Transverse colon (tissue), 4 donors: ENCODE measurements at regions not wholly inside any gene's neighbourhood (a gene's known extent, or its start where the extent isn't known, plus 50 kb on each side); places are given as distances from the start of the nearest gene placed in this dataset.

Experiments used
- DNase-seq: peaks from one replicate; pipeline ENCODE4 v3.0.0-alpha.2; 2019
- H3K27ac ChIP-seq, 4 donors: fragments of 200-600 bp; sonication (generic); 2 replicates each; pipeline ENCODE4 v1.5.1; 2016 to 2018; ENCODE audit warnings: inconsistent platforms in 4 of 4
- H3K27me3 ChIP-seq: fragments of 200-600 bp; sonication (generic); 2 replicates; pipeline ENCODE4 v1.5.1; 2017; ENCODE audit warnings: inconsistent platforms
- H3K36me3 ChIP-seq, 4 donors: fragments of 200-600 bp; sonication (generic); 2 replicates each; pipeline ENCODE4 v1.5.1; 2017 to 2019; ENCODE audit warnings: inconsistent platforms in 4 of 4
- H3K4me1 ChIP-seq, 4 donors: fragments of 200-600 bp; sonication (generic); 2 replicates each; pipeline ENCODE4 v1.5.1; 2017 to 2020; ENCODE audit warnings: inconsistent platforms in 4 of 4
- H3K4me3 ChIP-seq, 4 donors: fragments of 200-600 bp; sonication (generic); 1 replicate in 1 of 4; 2 replicates in 3 of 4; pipeline versions ENCODE4 v1.5.1 to v1.6.1; 2017 to 2019; ENCODE audit warnings: inconsistent platforms in 4 of 4
- H3K9me3 ChIP-seq, 2 donors: fragments of 200-600 bp; sonication (generic); 2 replicates each; pipeline ENCODE4 v1.5.1; 2017 to 2019; ENCODE audit warnings: inconsistent platforms in 2 of 2
- EP300 ChIP-seq: sonication (generic); formaldehyde crosslinking; IDR thresholded peaks from one replicate; pipeline ENCODE4 v1.6.1; 2017; ENCODE audit warnings: antibody characterized with exemption, low read depth
- POLR2A ChIP-seq: fragments of 450-650 bp; IDR thresholded peaks from one replicate; pipeline ENCODE4 v1.6.1; 2016; ENCODE audit warnings: antibody characterized with exemption, mild to moderate bottlenecking, moderate library complexity
- POLR2AphosphoS5 ChIP-seq, 3 donors: sonication (generic); formaldehyde crosslinking; IDR thresholded peaks; one replicate each; pipeline ENCODE4 v1.6.1; 2016; ENCODE audit warnings: antibody characterized with exemption in 3 of 3
- WGBS, 2 donors: methylation state at CpG; one replicate each; pipeline ENCODE4 v1.1.5; 2018; ENCODE audit warnings: low coverage in 1 of 2; 5-methylcytosine and 5-hydroxymethylcytosine counted together
- in situ Hi-C, 4 donors: fragments of 200-750 bp; cut with MboI; loops; one replicate each; pipeline versions ENCODE4 v1.15.0 to v1.15.1; 2017; ENCODE audit warnings: low sequenced_read_pairs in 3 of 4, low pct_ligation_motif_present in 1 of 4, low pct_unique_long_range_greater_than_20kb in 1 of 4
- intact Hi-C: fragments of 100-400 bp; cut with DNase I; formaldehyde crosslinking; loops from one replicate; pipeline ENCODE4 v1.15.1; 2023; ENCODE audit warnings: low total_unique reads
- TF ChIP-seq, protein P1 (sequence below), 5 experiments: fragments of 200-600 bp in 3 of 5; fragments of 450-650 bp in 2 of 5; sonication (generic) in 3 of 5; IDR thresholded peaks; 1 replicate in 2 of 5; 2 replicates in 3 of 5; pipeline ENCODE4 v1.5.1; 2016 to 2017; ENCODE audit warnings: antibody characterized with exemption in 5 of 5, inconsistent platforms in 3 of 5, mild to moderate bottlenecking in 2 of 5, moderate library complexity in 1 of 5

DNA sequence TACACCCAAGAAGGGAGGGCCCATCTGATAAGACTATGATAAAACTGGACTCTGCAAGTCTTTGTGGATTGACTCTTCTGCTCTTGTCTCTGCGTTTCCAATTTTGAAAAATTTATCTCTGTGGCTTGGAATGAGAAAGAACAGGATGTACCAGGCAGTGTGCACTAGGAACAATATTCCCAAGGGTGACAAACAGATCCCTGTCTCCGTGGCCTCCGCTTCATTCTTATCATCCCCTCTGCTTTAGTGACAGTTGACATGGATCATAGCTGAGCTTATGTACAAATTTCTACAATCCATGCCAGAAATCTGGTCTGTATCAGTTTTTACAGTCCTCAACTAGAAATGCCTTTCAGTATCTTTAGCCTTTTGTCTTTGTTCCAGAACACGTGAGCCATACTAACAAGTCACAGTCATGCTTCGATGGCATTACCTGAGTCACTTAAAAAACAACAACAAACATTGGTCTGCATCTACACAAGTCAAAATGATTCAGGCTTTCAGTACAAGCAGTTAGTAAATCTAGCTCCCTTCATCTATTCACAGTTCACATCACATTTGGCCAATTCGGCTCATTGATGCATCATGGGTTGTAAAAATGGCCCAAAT, 393.6 kb upstream of the CELF2 start:
- H3K4me3 ChIP-seq = no peak overlapping the region
- in situ Hi-C loops = no loop called here
- 76 to 80% methylated on average over 5 to 6 of the region's 6 CpGs for WGBS, 2 donors
- H3K36me3 ChIP-seq = no peaks in the 10 kb centered on the region
- H3K4me1 ChIP-seq = no peaks in the 10 kb centered on the region
- H3K9me3 ChIP-seq = no peaks in the 10 kb centered on the region
- intact Hi-C loops = no loop called here
- DNase-seq = no peak
- H3K27me3 ChIP-seq = no peaks in the 10 kb centered on the region
- H3K27ac ChIP-seq = no peak overlapping the region
- TF ChIP-seq, protein P1, sequence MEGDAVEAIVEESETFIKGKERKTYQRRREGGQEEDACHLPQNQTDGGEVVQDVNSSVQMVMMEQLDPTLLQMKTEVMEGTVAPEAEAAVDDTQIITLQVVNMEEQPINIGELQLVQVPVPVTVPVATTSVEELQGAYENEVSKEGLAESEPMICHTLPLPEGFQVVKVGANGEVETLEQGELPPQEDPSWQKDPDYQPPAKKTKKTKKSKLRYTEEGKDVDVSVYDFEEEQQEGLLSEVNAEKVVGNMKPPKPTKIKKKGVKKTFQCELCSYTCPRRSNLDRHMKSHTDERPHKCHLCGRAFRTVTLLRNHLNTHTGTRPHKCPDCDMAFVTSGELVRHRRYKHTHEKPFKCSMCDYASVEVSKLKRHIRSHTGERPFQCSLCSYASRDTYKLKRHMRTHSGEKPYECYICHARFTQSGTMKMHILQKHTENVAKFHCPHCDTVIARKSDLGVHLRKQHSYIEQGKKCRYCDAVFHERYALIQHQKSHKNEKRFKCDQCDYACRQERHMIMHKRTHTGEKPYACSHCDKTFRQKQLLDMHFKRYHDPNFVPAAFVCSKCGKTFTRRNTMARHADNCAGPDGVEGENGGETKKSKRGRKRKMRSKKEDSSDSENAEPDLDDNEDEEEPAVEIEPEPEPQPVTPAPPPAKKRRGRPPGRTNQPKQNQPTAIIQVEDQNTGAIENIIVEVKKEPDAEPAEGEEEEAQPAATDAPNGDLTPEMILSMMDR (IDR thresholded peaks at IDR 0.05) = no peak
- TF ChIP-seq POLR2AphosphoS5 (IDR thresholded peaks at IDR 0.05) = no peak
- no peak for TF ChIP-seq POLR2A
- no peak for TF ChIP-seq EP300

DNA sequence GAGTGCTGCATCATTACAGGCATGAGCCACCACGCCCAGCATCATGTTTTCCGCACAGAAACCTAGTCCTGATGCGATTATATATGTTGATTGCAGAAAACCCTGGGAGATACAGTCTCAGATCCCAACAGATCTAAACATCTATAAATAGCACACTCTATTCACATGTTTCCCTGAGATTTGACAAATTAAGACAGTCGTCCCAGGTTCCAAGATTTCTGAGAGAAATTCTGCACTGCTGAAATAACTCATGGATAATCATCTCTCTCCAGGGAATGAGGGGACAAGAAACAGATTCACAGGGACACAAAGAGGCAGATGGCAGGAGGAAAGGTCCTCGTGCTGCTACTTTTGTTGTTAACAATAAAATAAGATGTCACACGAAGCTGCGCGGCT, 393.1 kb upstream of the CELF2 start:
- H3K4me1 ChIP-seq = no peaks in the 10 kb centered on the region
- H3K27ac ChIP-seq = no peak overlapping the region
- no peaks in the 10 kb centered on the region for H3K9me3 ChIP-seq
- in situ Hi-C loops (no loop called here), intact Hi-C loops (no loop called here)
- H3K4me3 ChIP-seq = no peak overlapping the region
- H3K27me3 ChIP-seq = no peaks in the 10 kb centered on the region
- TF ChIP-seq, protein P1 (IDR thresholded peaks at IDR 0.05) = no peak
- TF ChIP-seq EP300 = no peak
- no peak for TF ChIP-seq POLR2A
- TF ChIP-seq POLR2AphosphoS5 (IDR thresholded peaks at IDR 0.05) = no peak
- H3K36me3 ChIP-seq = no peaks in the 10 kb centered on the region
- DNase-seq = no peak
- WGBS, 2 donors = 68 to 79% methylated on average over 4 to 8 of the region's 8 CpGs

DNA sequence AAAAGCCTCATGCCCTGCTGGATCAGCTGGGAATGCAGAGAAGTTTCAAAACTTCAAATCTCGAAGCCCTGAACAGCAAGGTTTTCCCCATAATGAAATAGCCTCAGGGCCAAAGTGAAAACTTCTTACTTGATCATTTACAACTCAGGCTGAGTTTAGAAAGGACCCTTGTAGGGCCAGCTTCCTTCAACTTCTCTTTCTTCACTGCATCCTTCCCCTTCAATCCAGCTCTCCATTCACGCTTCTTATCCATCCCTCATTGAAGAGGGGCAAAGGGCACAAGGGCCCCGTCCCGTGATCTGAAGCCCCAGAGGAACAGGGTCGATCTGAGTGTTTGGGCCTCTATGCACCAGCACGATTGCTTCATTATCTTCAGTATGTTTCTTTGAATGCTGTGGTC, 392.2 kb upstream of the CELF2 start:
- H3K4me3 ChIP-seq = no peak overlapping the region
- DNase-seq = no peak
- WGBS, 2 donors = 81 to 90% methylated on average over 4 to 6 of the region's 6 CpGs
- in situ Hi-C loops (no loop called here), intact Hi-C loops (no loop called here)
- no peaks in the 10 kb centered on the region for H3K4me1 ChIP-seq
- H3K36me3 ChIP-seq = no peaks in the 10 kb centered on the region
- H3K9me3 ChIP-seq = no peaks in the 10 kb centered on the region
- TF ChIP-seq EP300 (no peak), POLR2A (no peak), POLR2AphosphoS5 (IDR thresholded peaks at IDR 0.05) (no peak)
- TF ChIP-seq, protein P1 (IDR thresholded peaks at IDR 0.05) = no peak
- H3K27me3 ChIP-seq = no peaks in the 10 kb centered on the region
- no peak overlapping the region for H3K27ac ChIP-seq

DNA sequence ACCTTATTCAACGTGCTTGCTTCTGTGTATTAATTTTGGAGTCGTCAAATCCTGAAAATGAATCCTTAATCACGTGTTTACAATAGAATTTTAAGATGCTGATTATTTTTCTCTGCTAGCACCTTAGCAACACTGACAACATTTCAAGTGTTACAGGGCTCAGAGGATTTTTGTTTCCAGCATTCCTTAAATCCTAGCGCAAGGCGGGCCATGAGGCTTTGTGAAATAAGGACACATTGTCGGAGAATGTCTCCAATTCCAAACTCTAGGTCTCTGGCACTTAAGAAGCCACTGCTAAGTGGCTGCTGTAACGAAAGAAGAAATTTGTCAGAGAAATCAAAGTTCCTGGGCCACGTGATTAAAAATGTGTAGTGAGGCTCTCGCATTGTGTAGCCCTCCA, 390.9 kb upstream of the CELF2 start:
- H3K27ac ChIP-seq = no peak overlapping the region
- no peaks in the 10 kb centered on the region for H3K27me3 ChIP-seq
- H3K9me3 ChIP-seq = no peaks in the 10 kb centered on the region
- no peaks in the 10 kb centered on the region for H3K36me3 ChIP-seq
- in situ Hi-C loops (no loop called here), intact Hi-C loops (no loop called here)
- 69 to 74% methylated on average over 6 to 9 of the region's 9 CpGs for WGBS, 2 donors
- DNase-seq = no peak
- H3K4me3 ChIP-seq = no peak overlapping the region
- TF ChIP-seq EP300 (no peak), POLR2AphosphoS5 (IDR thresholded peaks at IDR 0.05) (no peak), POLR2A (no peak)
- TF ChIP-seq, protein P1 (IDR thresholded peaks at IDR 0.05) = no peak
- H3K4me1 ChIP-seq = no peaks in the 10 kb centered on the region
